ENCODE measurements at regions not wholly inside any gene's neighbourhood (a gene's known extent, or its start where the extent isn't known, plus 50 kb on each side); places are given as distances from the start of the nearest gene placed in this dataset.

DNA sequence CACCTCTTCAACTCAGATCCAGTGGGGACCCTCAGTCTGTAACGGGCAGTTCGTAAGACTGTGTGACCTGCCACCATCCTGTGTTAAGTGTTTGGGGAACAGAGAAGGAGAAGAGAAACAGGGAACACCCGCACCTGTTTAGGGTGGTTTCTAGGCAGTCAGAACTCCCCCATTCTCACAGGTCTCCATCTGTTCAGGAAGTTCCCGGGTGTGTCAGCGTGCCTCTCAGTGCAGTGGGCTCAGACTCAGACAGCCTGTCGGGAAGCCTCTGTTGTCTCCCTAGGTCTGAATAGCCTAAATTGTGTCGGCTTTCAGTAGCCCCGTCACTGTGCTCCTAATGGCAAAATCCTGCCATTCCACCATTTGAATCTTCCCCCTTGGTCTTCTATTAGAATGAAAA, 256.6 kb downstream of the LOXHD1 start:
- no peaks in the 10 kb centered on the region; the same call in 1 of the 2 replicates for H3K4me1 ChIP-seq (ENCODE audit: control insufficient read depth, insufficient read depth, low read length)

DNA sequence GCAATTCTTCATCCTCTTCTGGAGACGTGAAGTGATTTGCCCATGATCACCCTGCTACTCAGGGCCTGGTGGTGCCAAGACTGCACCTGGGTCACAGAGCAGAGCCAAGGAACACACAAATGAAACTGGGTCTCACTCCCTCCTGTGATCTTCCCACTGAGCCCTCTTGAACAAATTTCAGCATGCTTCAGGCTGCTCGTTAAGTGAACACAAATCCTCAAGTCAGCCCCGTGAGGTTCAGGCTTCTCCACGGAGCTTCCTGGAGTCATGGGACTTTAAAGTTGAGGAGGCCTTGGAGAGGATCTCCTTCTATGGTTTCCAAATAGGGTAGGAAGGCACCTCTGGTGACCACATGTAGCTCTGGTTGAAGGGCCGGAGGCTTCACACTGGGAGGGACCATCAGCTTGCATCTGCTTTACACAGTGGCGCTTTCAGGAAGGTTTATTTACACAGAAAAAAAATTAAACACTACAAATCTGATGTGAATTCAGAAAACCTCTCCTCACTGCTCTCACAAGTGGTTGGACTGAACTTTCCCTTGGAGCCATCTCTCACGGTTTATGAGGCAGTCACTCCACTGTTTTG, 255.4 kb downstream of the LOXHD1 start:
- Histone ChIP-seq H3K4me3 (ENCODE audit: low read depth, low read length) (no peak overlapping the region), H3K9me3 (ENCODE audit: control insufficient read depth, insufficient read depth, low read depth, low read length) (no peaks in the 10 kb centered on the region), H3K36me3 (ENCODE audit: control insufficient read depth in 2 of 2, insufficient read depth in 1 of 2, low read length in 2 of 2) (no peaks in the 10 kb centered on the region), H3K27ac (ENCODE audit: extremely low read depth, low read depth, low read length) (no peak overlapping the region), H3K4me1 (ENCODE audit: control insufficient read depth, insufficient read depth, low read length) (no peaks in the 10 kb centered on the region; the same call in 1 of the 2 replicates)
- peak; percentile 67 for TF ChIP-seq ZIC2 (tag by site-specific recombination; IDR thresholded peaks at IDR 0.05)
- TF ChIP-seq FEZF1 (tag by site-specific recombination; IDR thresholded peaks at IDR 0.05), result no peak
- CTCF ChIA-PET, result interaction anchor here (0.6 to 1.6 kb wide), 3 partner anchors 9 to 248 kb away, joined by 5 to 6 read pairs (median 5); no protein-coding TSS in a partner anchor
- POLR2A ChIA-PET, result no interaction called here

More for the DNA sequence above, 256.6 kb downstream of the LOXHD1 start:
- Histone ChIP-seq H3K4me3 (ENCODE audit: low read depth, low read length) (no peak overlapping the region), H3K27ac (ENCODE audit: extremely low read depth, low read depth, low read length) (no peak overlapping the region), H3K9me3 (ENCODE audit: control insufficient read depth, insufficient read depth, low read depth, low read length) (no peaks in the 10 kb centered on the region), H3K36me3 (ENCODE audit: control insufficient read depth in 2 of 2, insufficient read depth in 1 of 2, low read length in 2 of 2) (no peaks in the 10 kb centered on the region)
- TF ChIP-seq ZNF843 (tag by site-specific recombination; IDR thresholded peaks at IDR 0.05), result no peak
- TF ChIP-seq ZNF341 (tag by site-specific recombination; IDR thresholded peaks at IDR 0.05; ENCODE audit: low read depth), result no peak
- no peak for TF ChIP-seq ZNF266 (tag by site-specific recombination; IDR thresholded peaks at IDR 0.05; ENCODE audit: low read depth)
- TF ChIP-seq, protein P1, sequence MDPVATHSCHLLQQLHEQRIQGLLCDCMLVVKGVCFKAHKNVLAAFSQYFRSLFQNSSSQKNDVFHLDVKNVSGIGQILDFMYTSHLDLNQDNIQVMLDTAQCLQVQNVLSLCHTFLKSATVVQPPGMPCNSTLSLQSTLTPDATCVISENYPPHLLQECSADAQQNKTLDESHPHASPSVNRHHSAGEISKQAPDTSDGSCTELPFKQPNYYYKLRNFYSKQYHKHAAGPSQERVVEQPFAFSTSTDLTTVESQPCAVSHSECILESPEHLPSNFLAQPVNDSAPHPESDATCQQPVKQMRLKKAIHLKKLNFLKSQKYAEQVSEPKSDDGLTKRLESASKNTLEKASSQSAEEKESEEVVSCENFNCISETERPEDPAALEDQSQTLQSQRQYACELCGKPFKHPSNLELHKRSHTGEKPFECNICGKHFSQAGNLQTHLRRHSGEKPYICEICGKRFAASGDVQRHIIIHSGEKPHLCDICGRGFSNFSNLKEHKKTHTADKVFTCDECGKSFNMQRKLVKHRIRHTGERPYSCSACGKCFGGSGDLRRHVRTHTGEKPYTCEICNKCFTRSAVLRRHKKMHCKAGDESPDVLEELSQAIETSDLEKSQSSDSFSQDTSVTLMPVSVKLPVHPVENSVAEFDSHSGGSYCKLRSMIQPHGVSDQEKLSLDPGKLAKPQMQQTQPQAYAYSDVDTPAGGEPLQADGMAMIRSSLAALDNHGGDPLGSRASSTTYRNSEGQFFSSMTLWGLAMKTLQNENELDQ (tag by site-specific recombination; IDR thresholded peaks at IDR 0.05; ENCODE audit: low read depth), result no peak
- TF ChIP-seq ZNF214 (tag by site-specific recombination; IDR thresholded peaks at IDR 0.05; ENCODE audit: borderline replicate concordance), result no peak
- TF ChIP-seq BCL11B (tag by site-specific recombination; IDR thresholded peaks at IDR 0.05; ENCODE audit: low read depth), result no peak
- TF ChIP-seq, protein P2, sequence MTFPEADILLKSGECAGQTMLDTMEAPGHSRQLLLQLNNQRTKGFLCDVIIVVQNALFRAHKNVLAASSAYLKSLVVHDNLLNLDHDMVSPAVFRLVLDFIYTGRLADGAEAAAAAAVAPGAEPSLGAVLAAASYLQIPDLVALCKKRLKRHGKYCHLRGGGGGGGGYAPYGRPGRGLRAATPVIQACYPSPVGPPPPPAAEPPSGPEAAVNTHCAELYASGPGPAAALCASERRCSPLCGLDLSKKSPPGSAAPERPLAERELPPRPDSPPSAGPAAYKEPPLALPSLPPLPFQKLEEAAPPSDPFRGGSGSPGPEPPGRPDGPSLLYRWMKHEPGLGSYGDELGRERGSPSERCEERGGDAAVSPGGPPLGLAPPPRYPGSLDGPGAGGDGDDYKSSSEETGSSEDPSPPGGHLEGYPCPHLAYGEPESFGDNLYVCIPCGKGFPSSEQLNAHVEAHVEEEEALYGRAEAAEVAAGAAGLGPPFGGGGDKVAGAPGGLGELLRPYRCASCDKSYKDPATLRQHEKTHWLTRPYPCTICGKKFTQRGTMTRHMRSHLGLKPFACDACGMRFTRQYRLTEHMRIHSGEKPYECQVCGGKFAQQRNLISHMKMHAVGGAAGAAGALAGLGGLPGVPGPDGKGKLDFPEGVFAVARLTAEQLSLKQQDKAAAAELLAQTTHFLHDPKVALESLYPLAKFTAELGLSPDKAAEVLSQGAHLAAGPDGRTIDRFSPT (tag by site-specific recombination; IDR thresholded peaks at IDR 0.05), result no peak
- no peak for TF ChIP-seq ZNF768 (tag by site-specific recombination; IDR thresholded peaks at IDR 0.05)
- TF ChIP-seq SP3 (tag by site-specific recombination; IDR thresholded peaks at IDR 0.05), result no peak
- TF ChIP-seq KLF8 (tag by site-specific recombination; IDR thresholded peaks at IDR 0.05), result no peak
- no peak for TF ChIP-seq ZNF248 (tag by site-specific recombination; IDR thresholded peaks at IDR 0.05)
- TF ChIP-seq, protein P3, sequence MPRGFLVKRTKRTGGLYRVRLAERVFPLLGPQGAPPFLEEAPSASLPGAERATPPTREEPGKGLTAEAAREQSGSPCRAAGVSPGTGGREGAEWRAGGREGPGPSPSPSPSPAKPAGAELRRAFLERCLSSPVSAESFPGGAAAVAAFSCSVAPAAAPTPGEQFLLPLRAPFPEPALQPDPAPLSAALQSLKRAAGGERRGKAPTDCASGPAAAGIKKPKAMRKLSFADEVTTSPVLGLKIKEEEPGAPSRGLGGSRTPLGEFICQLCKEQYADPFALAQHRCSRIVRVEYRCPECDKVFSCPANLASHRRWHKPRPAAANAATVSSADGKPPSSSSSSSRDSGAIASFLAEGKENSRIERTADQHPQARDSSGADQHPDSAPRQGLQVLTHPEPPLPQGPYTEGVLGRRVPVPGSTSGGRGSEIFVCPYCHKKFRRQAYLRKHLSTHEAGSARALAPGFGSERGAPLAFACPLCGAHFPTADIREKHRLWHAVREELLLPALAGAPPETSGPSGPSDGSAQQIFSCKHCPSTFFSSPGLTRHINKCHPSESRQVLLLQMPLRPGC (tag by site-specific recombination; IDR thresholded peaks at IDR 0.05), result no peak
- TF ChIP-seq ZNF132 (tag by site-specific recombination; IDR thresholded peaks at IDR 0.05; ENCODE audit: borderline replicate concordance), result no peak
- no peak for TF ChIP-seq ZNF701 (tag by site-specific recombination; IDR thresholded peaks at IDR 0.05)
- TF ChIP-seq ZNF24 (tag by site-specific recombination; IDR thresholded peaks at IDR 0.05), result no peak
- no peak for TF ChIP-seq ZBTB8A (tag by site-specific recombination; IDR thresholded peaks at IDR 0.05)
- TF ChIP-seq ZNF19 (tag by site-specific recombination; IDR thresholded peaks at IDR 0.05; ENCODE audit: low read depth), result no peak
- TF ChIP-seq ZNF155 (tag by site-specific recombination; IDR thresholded peaks at IDR 0.05), result no peak
- no peak for TF ChIP-seq OSR2 (tag by site-specific recombination; IDR thresholded peaks at IDR 0.05)
- POLR2A ChIA-PET, result no interaction called here
- CTCF ChIA-PET, result interaction anchor here (0.6 kb wide), 1 partner anchor 106 kb away, joined by 7 read pairs; no protein-coding TSS in a partner anchor
